BE2C (cell line): ENCODE measurements at regions not wholly inside any gene's neighbourhood (a gene's known extent, or its start where the extent isn't known, plus 50 kb on each side); places are given as distances from the start of the nearest gene placed in this dataset.

Source experiments
- DNase-seq: peaks from one replicate; pipeline ENCODE4 v3.0.0-alpha.2; 2020
- H3K27me3 ChIP-seq: fragments of 250-450 bp; sonication (Bioruptor Pico); 2 replicates; pipeline ENCODE4 v1.5.1; 2020; ENCODE audit warnings: mild to moderate bottlenecking
- H3K36me3 ChIP-seq: fragments of 250-450 bp; sonication (Bioruptor Pico); 2 replicates; pipeline ENCODE4 v1.5.1; 2020; ENCODE audit warnings: mild to moderate bottlenecking
- H3K4me1 ChIP-seq: fragments of 250-450 bp; sonication (Bioruptor Pico); 2 replicates; pipeline ENCODE4 v1.5.1; 2020
- H3K4me3 ChIP-seq: 2 replicates; pipeline ENCODE4 v1.5.1; 2011; ENCODE audit warnings: low read depth, low read length
- H3K9me3 ChIP-seq: fragments of 250-450 bp; sonication (Bioruptor Pico); 2 replicates; pipeline ENCODE4 v1.5.1; 2020
- CTCF ChIP-seq: IDR thresholded peaks from 2 replicates; pipeline ENCODE4 v1.5.1; 2012; ENCODE audit warnings: mild to moderate bottlenecking, low read depth, low read length

GRCh38 chr3:103894162-103894822 lies 1459.5 kb downstream of the ZPLD1 start:
- H3K4me1 ChIP-seq, result peaks cover 10% of the 10 kb centered on the region
- TF ChIP-seq CTCF, result no peak

GRCh38 chr3:103899328-103899727 lies 1464.5 kb downstream of the ZPLD1 start:
- DNase-seq, result no peak
- no peaks in the 10 kb centered on the region for H3K27me3 ChIP-seq

More at GRCh38 chr3:103894162-103894822, 1459.5 kb downstream of the ZPLD1 start:
- Histone ChIP-seq H3K4me3 (no peak overlapping the region), H3K36me3 (no peaks in the 10 kb centered on the region), H3K27me3 (no peaks in the 10 kb centered on the region), H3K9me3 (0 out of 2 replicates have a peak, but pooled peaks cover under 1% of the 10 kb centered on the region)
- no peak for DNase-seq

GRCh38 chr3:103904991-103905390 lies 1461.7 kb upstream of the ALCAM start:
- Histone ChIP-seq H3K27me3 (no peaks in the 10 kb centered on the region), H3K4me1 (peaks cover 16% of the 10 kb centered on the region), H3K36me3 (no peaks in the 10 kb centered on the region), H3K9me3 (no peaks in the 10 kb centered on the region), H3K4me3 (no peak overlapping the region)
- no peak for TF ChIP-seq CTCF
- DNase-seq, result peak; percentile 37

More at GRCh38 chr3:103899328-103899727, 1464.5 kb downstream of the ZPLD1 start:
- no peak for TF ChIP-seq CTCF
- Histone ChIP-seq H3K4me1 (peaks cover 3% of the 10 kb centered on the region; the same call in 1 of the 2 replicates), H3K36me3 (no peaks in the 10 kb centered on the region), H3K4me3 (no peak overlapping the region), H3K9me3 (0 out of 2 replicates have a peak, but pooled peaks cover 3% of the 10 kb centered on the region)

- H3K4me3 ChIP-seq, result no peak overlapping the region
- H3K9me3 ChIP-seq, result no peaks in the 10 kb centered on the region
- peaks cover 16% of the 10 kb centered on the region for H3K4me1 ChIP-seq
- H3K27me3 ChIP-seq, result no peaks in the 10 kb centered on the region
- H3K36me3 ChIP-seq, result no peaks in the 10 kb centered on the region
- no peak for TF ChIP-seq CTCF
- no peak for DNase-seq
These were observed 1460.4 kb upstream of the ALCAM start for GRCh38 chr3:103906304-103906703.

- no peak for TF ChIP-seq CTCF
- no peak overlapping the region for H3K4me3 ChIP-seq
- H3K4me1 ChIP-seq, result peaks cover 16% of the 10 kb centered on the region
- H3K36me3 ChIP-seq, result no peaks in the 10 kb centered on the region; the same call in 1 of the 2 replicates
- no peak for DNase-seq
- H3K27me3 ChIP-seq, result no peaks in the 10 kb centered on the region
- H3K9me3 ChIP-seq, result no peaks in the 10 kb centered on the region
These were observed 1459.9 kb upstream of the ALCAM start for GRCh38 chr3:103906808-103907207.

- H3K27me3 ChIP-seq, result no peaks in the 10 kb centered on the region
- TF ChIP-seq CTCF, result no peak
- H3K4me3 ChIP-seq, result no peak overlapping the region
- no peaks in the 10 kb centered on the region for H3K9me3 ChIP-seq
- H3K4me1 ChIP-seq, result peaks cover 16% of the 10 kb centered on the region
- H3K36me3 ChIP-seq, result peaks cover 3% of the 10 kb centered on the region; the same call in 1 of the 2 replicates
- no peak for DNase-seq
These were observed 1459.1 kb upstream of the ALCAM start for GRCh38 chr3:103907567-103907966.
